ENCODE measurements at regions not wholly inside any gene's neighbourhood (a gene's known extent, or its start where the extent isn't known, plus 50 kb on each side); places are given as distances from the start of the nearest gene placed in this dataset.

GRCh38 chr1:209443361-209443931 lies 140.1 kb upstream of the CAMK1G start:
- Histone ChIP-seq H3K36me3 (ENCODE audit: insufficient read depth, low read length) (no peaks in the 10 kb centered on the region), H3F3A (ENCODE audit: insufficient read depth, low read length, poor library complexity, severe bottlenecking) (no peaks in the 10 kb centered on the region), H3K4me3 (ENCODE audit: low read length) (no peak overlapping the region), H3K9me3 (ENCODE audit: low read length) (no peaks in the 10 kb centered on the region), H3K4me2 (ENCODE audit: low read length) (no peak overlapping the region), H3K27ac (ENCODE audit: low read length) (no peak overlapping the region), H3K9ac (ENCODE audit: low read length) (no peak overlapping the region), H4K20me1 (ENCODE audit: insufficient read depth) (no peaks in the 10 kb centered on the region), H3K27me3 (ENCODE audit: insufficient read depth, low read depth, low read length) (no peaks in the 10 kb centered on the region), H3K79me2 (replicated peaks; ENCODE audit: insufficient read depth, low read length) (no peaks in the 10 kb centered on the region), H2AFZ (ENCODE audit: low read depth, low read length) (no peak overlapping the region), H3K9me2 (ENCODE audit: insufficient read depth, low read length) (no peaks in the 10 kb centered on the region)
- TF ChIP-seq CTCF (IDR thresholded peaks at IDR 0.05; ENCODE audit: poor library complexity, severe bottlenecking), result no peak
- TF ChIP-seq EP300 (conservative IDR thresholded peaks at IDR 0.05; ENCODE audit: poor library complexity, severe bottlenecking), result no peak
- no peak for TF ChIP-seq POLR2AphosphoS5 (IDR thresholded peaks at IDR 0.05)
- no peak for TF ChIP-seq SMC3 (conservative IDR thresholded peaks at IDR 0.05; ENCODE audit: poor library complexity)
- TF ChIP-seq RAD21 (conservative IDR thresholded peaks at IDR 0.05), result no peak
- TF ChIP-seq EZH2 (IDR thresholded peaks at IDR 0.05; ENCODE audit: borderline replicate concordance, insufficient read depth, low read length, poor library complexity, severe bottlenecking), result no peak
- no peak for TF ChIP-seq TAF1 (IDR thresholded peaks at IDR 0.05; ENCODE audit: low read depth)
- TF ChIP-seq MXI1 (conservative IDR thresholded peaks at IDR 0.05; ENCODE audit: poor library complexity, severe bottlenecking), result no peak
- no peak for TF ChIP-seq REST (IDR thresholded peaks at IDR 0.05; ENCODE audit: borderline replicate concordance)

- H4K20me1 ChIP-seq (ENCODE audit: insufficient read depth), result no peaks in the 10 kb centered on the region
- no peaks in the 10 kb centered on the region for H3K27me3 ChIP-seq (ENCODE audit: insufficient read depth, low read depth, low read length)
- H3K36me3 ChIP-seq (ENCODE audit: insufficient read depth, low read length), result no peaks in the 10 kb centered on the region
- no peak overlapping the region for H3K9ac ChIP-seq (ENCODE audit: low read length)
- no peaks in the 10 kb centered on the region for H3K9me2 ChIP-seq (ENCODE audit: insufficient read depth, low read length)
- H2AFZ ChIP-seq (ENCODE audit: low read depth, low read length), result no peak overlapping the region
- H3F3A ChIP-seq (ENCODE audit: insufficient read depth, low read length, poor library complexity, severe bottlenecking), result no peaks in the 10 kb centered on the region
- no peak overlapping the region for H3K4me2 ChIP-seq (ENCODE audit: low read length)
- H3K4me3 ChIP-seq (ENCODE audit: low read length), result no peak overlapping the region
- H3K27ac ChIP-seq (ENCODE audit: low read length), result no peak overlapping the region
- no peaks in the 10 kb centered on the region for H3K79me2 ChIP-seq (replicated peaks; ENCODE audit: insufficient read depth, low read length)
- no peak for TF ChIP-seq SMC3 (conservative IDR thresholded peaks at IDR 0.05; ENCODE audit: poor library complexity)
- TF ChIP-seq TAF1 (IDR thresholded peaks at IDR 0.05; ENCODE audit: low read depth), result no peak
- TF ChIP-seq CTCF (IDR thresholded peaks at IDR 0.05; ENCODE audit: poor library complexity, severe bottlenecking), result no peak
- no peak for TF ChIP-seq EP300 (conservative IDR thresholded peaks at IDR 0.05; ENCODE audit: poor library complexity, severe bottlenecking)
- TF ChIP-seq EZH2 (IDR thresholded peaks at IDR 0.05; ENCODE audit: borderline replicate concordance, insufficient read depth, low read length, poor library complexity, severe bottlenecking), result no peak
- no peak for TF ChIP-seq MXI1 (conservative IDR thresholded peaks at IDR 0.05; ENCODE audit: poor library complexity, severe bottlenecking)
- TF ChIP-seq POLR2AphosphoS5 (IDR thresholded peaks at IDR 0.05), result no peak
- no peak for TF ChIP-seq REST (IDR thresholded peaks at IDR 0.05; ENCODE audit: borderline replicate concordance)
- TF ChIP-seq RAD21 (conservative IDR thresholded peaks at IDR 0.05), result no peak
- no peaks in the 10 kb centered on the region for H3K9me3 ChIP-seq (ENCODE audit: low read length)
These were observed 139.4 kb upstream of the CAMK1G start for GRCh38 chr1:209443975-209444651.
